ENCODE measurements at regions not wholly inside any gene's neighbourhood (a gene's known extent, or its start where the extent isn't known, plus 50 kb on each side); places are given as distances from the start of the nearest gene placed in this dataset.
"Not testable (repeated sequence)": the region's sequence is repeated elsewhere in the genome, so short reads cannot be mapped to it uniquely, and the experiment has no call there.

DNA sequence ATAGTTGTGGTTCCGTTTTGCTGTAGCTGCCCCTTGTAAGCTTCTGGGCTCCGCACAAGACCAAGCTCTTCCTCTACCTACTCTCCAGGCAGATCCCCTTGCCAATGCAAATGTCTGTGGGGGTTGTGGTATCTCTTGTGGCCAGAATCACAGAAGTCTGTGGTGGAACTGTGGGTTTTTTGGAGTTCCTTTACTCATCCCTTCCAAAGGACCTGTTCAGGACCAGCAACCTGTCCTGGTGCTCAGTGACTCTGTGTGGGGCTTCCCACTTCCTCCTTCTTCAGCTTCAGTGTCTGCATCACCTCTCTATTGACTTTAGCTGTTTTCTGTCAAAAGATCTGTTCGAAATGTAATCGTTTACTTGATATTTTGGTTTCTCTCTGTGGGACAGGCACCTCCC lies 441.3 kb upstream of the ADAMTSL1 start:
- DNase-seq (ENCODE audit: low read depth in 3 of 3) = no peak

DNA sequence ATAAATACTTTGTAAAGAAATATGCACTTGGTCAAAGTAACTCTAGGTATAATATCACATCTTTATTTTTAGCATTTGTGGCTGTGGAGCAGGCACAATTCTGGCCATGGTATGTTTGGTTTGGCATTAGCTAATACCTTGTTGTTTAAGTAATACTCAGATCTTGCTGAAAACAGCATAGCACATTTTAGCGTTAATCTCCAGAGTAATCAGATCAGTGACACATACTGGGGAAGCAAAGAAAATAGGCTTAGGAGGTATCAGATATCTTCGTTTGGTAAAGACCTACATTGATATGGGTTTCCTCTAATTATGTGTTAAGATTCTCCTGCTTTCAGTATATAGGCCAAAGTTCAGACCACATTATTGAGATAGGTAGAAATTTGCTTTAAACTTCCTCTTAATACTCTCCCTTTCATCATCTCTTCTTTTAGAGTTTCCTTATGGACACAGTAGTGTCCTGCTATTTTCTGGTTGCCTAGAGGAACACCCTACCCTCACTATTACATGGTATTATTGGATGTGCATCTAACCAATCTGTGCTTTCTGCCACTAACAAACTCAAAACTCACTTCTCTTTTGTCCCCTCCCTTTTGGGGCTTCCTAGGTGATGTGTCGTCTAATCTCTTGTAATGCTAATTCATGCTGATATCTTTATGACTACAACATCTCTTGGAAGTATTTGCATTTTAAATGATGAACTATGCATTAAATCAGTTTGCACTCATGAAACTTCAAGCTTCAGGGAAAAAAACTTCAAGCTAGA lies 437.3 kb upstream of the ADAMTSL1 start:
- DNase-seq (ENCODE audit: low read depth in 3 of 3) = no peak

- DNase-seq (ENCODE audit: low read depth in 3 of 3) = no peak
These were observed 436.0 kb upstream of the ADAMTSL1 start for GRCh38 chr9:18037981-18038380.

GRCh38 chr9:18040327-18040726 lies 433.6 kb upstream of the ADAMTSL1 start:
- DNase-seq (ENCODE audit: low read depth in 3 of 3) = no peak

DNA sequence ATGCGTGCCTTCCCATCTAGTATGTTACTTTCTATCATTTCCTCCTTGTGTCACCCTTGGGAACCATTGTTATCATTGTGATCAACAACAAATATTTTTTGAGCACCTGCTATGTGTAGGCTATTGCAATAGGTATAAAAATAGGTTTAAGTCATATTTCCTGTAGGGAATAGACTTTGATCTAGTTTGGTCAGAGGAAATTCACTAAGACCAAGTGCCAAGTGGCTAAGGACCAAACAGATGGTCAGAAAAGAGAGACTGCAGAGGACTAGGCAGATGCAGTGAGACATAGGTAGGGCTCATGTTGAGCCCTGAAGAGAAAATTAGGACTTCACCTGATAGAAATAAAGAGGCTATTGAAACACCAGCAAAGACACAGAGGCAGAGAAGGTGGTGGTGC lies 430.0 kb upstream of the ADAMTSL1 start:
- DNase-seq (ENCODE audit: low read depth in 3 of 3) = no peak

- DNase-seq (ENCODE audit: low read depth in 3 of 3) = no peak
These were observed 428.6 kb upstream of the ADAMTSL1 start for GRCh38 chr9:18045326-18045725.

- no peak for DNase-seq (ENCODE audit: low read depth in 3 of 3)
These were observed 427.9 kb upstream of the ADAMTSL1 start for GRCh38 chr9:18046068-18046467.

- DNase-seq (ENCODE audit: low read depth in 3 of 3) = no peak
These were observed 422.3 kb upstream of the ADAMTSL1 start for GRCh38 chr9:18051638-18052037.

GRCh38 chr9:18052060-18052459 lies 421.9 kb upstream of the ADAMTSL1 start:
- no peak for DNase-seq (ENCODE audit: low read depth in 3 of 3)

GRCh38 chr9:18056269-18056992 lies 417.5 kb upstream of the ADAMTSL1 start:
- no peak for DNase-seq (ENCODE audit: low read depth in 3 of 3)

- no peak for DNase-seq (ENCODE audit: low read depth in 3 of 3)
These were observed 417.0 kb upstream of the ADAMTSL1 start for GRCh38 chr9:18056993-18057369.

DNA sequence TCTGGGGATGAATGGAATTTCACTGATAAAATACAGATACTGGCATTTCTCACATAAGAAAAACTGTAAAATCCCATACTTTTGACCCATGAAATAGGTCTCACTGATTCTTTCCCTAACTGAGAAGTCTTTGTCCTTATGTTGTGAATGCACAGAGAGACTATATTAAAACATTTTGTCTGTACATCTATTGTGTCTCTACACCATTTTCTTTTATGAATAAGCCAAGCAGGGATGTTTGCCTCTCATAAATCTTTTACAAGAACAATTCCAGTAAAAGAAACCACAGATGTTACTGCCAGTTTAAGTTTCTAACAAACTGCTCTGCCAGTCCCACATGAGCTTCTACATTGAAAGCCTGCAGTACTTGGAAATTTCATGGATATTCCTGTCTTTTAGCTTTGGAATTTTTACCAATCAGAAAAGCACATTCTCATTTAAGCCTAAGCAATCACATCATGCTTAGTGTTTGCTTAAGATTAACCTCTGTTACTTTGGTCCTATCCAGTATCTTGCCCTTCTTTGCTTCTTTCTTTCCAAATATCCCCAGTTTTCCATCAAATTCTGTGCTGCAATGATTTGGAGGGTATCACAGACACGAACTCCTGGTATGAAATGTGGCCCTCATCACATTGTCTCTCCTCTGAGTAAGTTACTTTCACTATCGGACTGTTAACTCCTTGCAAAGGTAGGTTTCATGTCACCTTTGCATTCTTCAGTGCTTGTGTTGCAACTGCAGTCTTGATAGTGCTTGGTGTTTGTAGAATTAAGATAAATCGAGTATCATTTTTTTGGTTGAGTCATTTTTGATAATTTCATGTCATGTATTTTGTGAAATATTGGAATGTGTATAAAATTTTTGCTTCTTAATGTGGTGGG lies 415.1 kb upstream of the ADAMTSL1 start:
- DNase-seq (ENCODE audit: low read depth in 3 of 3) = no peak

- DNase-seq (ENCODE audit: low read depth in 3 of 3) = no peak
These were observed 414.5 kb upstream of the ADAMTSL1 start for GRCh38 chr9:18059447-18059846.

- no peak for DNase-seq (ENCODE audit: low read depth in 3 of 3)
These were observed 413.6 kb upstream of the ADAMTSL1 start for GRCh38 chr9:18060269-18060934.

- DNase-seq (ENCODE audit: low read depth in 3 of 3) = no peak
These were observed 412.6 kb upstream of the ADAMTSL1 start for GRCh38 chr9:18061332-18061731.

- no peak for DNase-seq (ENCODE audit: low read depth in 3 of 3)
These were observed 412.1 kb upstream of the ADAMTSL1 start for GRCh38 chr9:18061856-18062255.

DNA sequence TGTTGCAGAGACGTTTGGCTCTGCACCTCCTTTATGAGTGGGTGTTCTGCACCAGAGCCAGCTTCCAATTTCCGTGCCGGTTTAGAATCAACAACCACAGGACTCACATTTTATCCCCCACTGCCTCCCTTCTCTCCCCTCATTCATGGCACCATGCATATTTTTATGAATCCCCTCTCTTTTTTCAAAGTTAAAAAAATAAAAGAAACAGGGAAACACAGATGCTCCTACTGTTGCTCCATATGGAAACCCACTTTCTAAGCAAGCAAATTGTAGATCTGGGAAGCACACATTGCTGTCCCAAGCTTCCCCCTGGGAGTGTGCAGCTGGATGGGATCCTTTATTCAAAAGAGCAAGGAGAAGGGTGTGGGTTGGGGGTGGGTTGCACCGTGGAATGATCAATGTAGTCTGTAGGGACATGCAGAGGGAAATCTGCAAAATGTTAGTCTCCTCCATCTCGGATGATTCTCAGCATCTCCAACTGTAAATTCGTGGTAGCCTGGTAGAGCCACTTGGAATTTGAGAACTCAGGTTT lies 410.0 kb upstream of the ADAMTSL1 start:
- no peak for DNase-seq (ENCODE audit: low read depth in 3 of 3)

DNA sequence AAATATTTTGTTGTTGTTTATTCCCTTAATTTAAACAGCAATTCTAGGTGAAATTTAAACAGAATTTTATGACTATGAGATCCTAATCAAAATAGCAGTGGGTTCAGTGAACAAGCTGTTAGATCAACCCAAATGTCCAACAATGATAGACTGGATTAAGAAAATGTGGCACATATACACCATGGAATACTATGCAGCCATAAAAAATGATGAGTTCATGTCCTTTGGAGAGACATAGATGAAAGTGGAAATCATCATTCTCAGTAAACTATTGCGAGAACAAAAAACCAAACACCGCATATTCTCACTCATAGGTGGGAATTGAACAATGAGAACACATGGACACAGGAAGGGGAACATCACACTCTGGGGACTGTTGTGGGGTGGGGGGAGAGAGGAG lies 407.3 kb upstream of the ADAMTSL1 start:
- not testable (repeated sequence) for DNase-seq (ENCODE audit: low read depth in 3 of 3)

- DNase-seq (ENCODE audit: low read depth in 3 of 3) = no peak
These were observed 406.3 kb upstream of the ADAMTSL1 start for GRCh38 chr9:18067548-18068120.

GRCh38 chr9:18068900-18069299 lies 405.1 kb upstream of the ADAMTSL1 start:
- DNase-seq (ENCODE audit: low read depth in 3 of 3) = no peak

DNA sequence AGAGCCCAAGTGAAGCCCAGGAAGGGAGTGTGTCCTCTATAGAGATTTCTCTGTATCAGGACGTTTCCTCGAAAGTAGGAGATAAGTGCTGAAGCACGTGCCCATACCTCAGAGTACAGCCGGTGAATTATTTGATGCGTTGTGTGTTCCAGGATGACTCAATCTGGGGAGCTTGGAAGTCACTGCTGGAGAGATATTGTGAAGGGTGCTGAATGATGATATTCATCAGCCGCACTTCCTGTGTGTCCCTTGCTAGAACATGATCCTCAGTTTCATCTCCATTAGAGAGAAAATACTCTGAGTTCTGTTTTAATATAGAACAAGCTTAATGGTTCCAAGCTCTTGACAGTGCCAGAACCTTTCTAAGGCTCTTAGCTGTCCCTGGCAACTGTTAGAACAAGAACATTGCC lies 402.3 kb upstream of the ADAMTSL1 start:
- no peak for DNase-seq (ENCODE audit: low read depth in 3 of 3)

Data from stimulated activated CD4-positive, alpha-beta T cell treated with anti-CD3 and anti-CD28 coated beads, TNF-alpha, amount 100 ng/mL, for 24 hours (primary cell).